Panc1 (cell line): ENCODE measurements at regions not wholly inside any gene's neighbourhood (a gene's known extent, or its start where the extent isn't known, plus 50 kb on each side); places are given as distances from the start of the nearest gene placed in this dataset.

Source experiments
- POLR2AphosphoS5 ChIP-seq: IDR thresholded peaks from 2 replicates; pipeline ENCODE4 v1.6.1; 2012; ENCODE audit warnings: mild to moderate bottlenecking, low read depth, low read length, moderate library complexity
- SIN3A ChIP-seq: IDR thresholded peaks from 2 replicates; pipeline ENCODE4 v1.6.1; 2012; ENCODE audit warnings: low read depth, mild to moderate bottlenecking, low read length, moderate library complexity, borderline replicate concordance; ENCODE audit not compliant: insufficient read depth
- TCF7L2 ChIP-seq: IDR thresholded peaks from 2 replicates; pipeline ENCODE4 v1.6.1; 2011; ENCODE audit warnings: mild to moderate bottlenecking, low read depth, low read length, inconsistent platforms
- TF ChIP-seq, protein P1 (sequence below): fragments of 450-650 bp; IDR thresholded peaks from 2 replicates; pipeline ENCODE4 v1.5.1; 2017; ENCODE audit warnings: mild to moderate bottlenecking
- TF ChIP-seq, protein P2 (sequence below), 2 experiments: IDR thresholded peaks; 2 replicates each; pipeline ENCODE4 v1.6.1; 2011 to 2012; ENCODE audit warnings: low read depth in 2 of 2, control low read depth in 1 of 2, low read length in 1 of 2, mild to moderate bottlenecking in 1 of 2, moderate library complexity in 1 of 2; ENCODE audit not compliant: insufficient read depth in 1 of 2

DNA sequence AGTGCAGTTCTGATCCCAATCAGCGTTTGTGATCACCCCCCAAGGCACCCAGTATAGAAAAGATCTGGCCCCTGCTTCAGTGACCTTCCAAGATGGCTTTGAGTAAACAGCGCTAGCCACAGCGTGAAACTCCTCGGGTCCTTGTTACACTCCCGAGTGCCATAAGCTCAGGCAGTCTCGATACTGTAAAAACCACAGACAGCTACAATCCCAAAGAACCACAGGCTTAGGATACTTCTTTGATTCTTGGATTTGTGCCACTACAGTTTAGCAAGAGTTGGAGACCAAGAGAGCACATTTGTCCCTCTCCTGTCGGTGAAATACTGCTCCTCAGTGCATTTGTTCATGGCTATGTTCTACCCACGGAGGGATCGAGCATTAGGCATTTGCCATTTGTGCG lies 352.5 kb upstream of the ZNF521 start:
- TF ChIP-seq, protein P1, sequence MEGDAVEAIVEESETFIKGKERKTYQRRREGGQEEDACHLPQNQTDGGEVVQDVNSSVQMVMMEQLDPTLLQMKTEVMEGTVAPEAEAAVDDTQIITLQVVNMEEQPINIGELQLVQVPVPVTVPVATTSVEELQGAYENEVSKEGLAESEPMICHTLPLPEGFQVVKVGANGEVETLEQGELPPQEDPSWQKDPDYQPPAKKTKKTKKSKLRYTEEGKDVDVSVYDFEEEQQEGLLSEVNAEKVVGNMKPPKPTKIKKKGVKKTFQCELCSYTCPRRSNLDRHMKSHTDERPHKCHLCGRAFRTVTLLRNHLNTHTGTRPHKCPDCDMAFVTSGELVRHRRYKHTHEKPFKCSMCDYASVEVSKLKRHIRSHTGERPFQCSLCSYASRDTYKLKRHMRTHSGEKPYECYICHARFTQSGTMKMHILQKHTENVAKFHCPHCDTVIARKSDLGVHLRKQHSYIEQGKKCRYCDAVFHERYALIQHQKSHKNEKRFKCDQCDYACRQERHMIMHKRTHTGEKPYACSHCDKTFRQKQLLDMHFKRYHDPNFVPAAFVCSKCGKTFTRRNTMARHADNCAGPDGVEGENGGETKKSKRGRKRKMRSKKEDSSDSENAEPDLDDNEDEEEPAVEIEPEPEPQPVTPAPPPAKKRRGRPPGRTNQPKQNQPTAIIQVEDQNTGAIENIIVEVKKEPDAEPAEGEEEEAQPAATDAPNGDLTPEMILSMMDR = no peak
- no peak for TF ChIP-seq POLR2AphosphoS5
- TF ChIP-seq, protein P2, sequence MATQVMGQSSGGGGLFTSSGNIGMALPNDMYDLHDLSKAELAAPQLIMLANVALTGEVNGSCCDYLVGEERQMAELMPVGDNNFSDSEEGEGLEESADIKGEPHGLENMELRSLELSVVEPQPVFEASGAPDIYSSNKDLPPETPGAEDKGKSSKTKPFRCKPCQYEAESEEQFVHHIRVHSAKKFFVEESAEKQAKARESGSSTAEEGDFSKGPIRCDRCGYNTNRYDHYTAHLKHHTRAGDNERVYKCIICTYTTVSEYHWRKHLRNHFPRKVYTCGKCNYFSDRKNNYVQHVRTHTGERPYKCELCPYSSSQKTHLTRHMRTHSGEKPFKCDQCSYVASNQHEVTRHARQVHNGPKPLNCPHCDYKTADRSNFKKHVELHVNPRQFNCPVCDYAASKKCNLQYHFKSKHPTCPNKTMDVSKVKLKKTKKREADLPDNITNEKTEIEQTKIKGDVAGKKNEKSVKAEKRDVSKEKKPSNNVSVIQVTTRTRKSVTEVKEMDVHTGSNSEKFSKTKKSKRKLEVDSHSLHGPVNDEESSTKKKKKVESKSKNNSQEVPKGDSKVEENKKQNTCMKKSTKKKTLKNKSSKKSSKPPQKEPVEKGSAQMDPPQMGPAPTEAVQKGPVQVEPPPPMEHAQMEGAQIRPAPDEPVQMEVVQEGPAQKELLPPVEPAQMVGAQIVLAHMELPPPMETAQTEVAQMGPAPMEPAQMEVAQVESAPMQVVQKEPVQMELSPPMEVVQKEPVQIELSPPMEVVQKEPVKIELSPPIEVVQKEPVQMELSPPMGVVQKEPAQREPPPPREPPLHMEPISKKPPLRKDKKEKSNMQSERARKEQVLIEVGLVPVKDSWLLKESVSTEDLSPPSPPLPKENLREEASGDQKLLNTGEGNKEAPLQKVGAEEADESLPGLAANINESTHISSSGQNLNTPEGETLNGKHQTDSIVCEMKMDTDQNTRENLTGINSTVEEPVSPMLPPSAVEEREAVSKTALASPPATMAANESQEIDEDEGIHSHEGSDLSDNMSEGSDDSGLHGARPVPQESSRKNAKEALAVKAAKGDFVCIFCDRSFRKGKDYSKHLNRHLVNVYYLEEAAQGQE (IDR thresholded peaks at IDR 0.05; ENCODE audit: insufficient read depth in 1 of 2, low read depth in 2 of 2, low read length in 1 of 2) = no peak
- TF ChIP-seq SIN3A = no peak
- TF ChIP-seq TCF7L2 = no peak
